HEK293 (cell line): ENCODE measurements at regions not wholly inside any gene's neighbourhood (a gene's known extent, or its start where the extent isn't known, plus 50 kb on each side); places are given as distances from the start of the nearest gene placed in this dataset.

ENCODE experiments used
- HOXA7 ChIP-seq: sonication (generic); formaldehyde crosslinking; IDR thresholded peaks from 2 replicates; pipeline ENCODE4 v1.8.1; 2022; ENCODE audit warnings: missing genetic modification reagents, borderline replicate concordance
- PRDM1 ChIP-seq: fragments of 450-650 bp; formaldehyde crosslinking; IDR thresholded peaks from 2 replicates; pipeline ENCODE4; 2016; ENCODE audit warnings: missing biosample characterization, missing genetic modification characterization
- SP2 ChIP-seq: fragments of 450-650 bp; formaldehyde crosslinking; IDR thresholded peaks from 2 replicates; pipeline ENCODE4 v1.5.1; 2016; ENCODE audit warnings: missing biosample characterization, missing genetic modification characterization
- ZBTB48 ChIP-seq: fragments of 450-650 bp; formaldehyde crosslinking; IDR thresholded peaks from 2 replicates; pipeline ENCODE4 v1.5.1; 2016; ENCODE audit warnings: missing biosample characterization, missing genetic modification characterization
- ZNF175 ChIP-seq: fragments of 450-650 bp; formaldehyde crosslinking; IDR thresholded peaks from 2 replicates; pipeline ENCODE4 v1.5.1; 2016; ENCODE audit warnings: missing biosample characterization, missing genetic modification characterization
- ZNF2 ChIP-seq: fragments of 450-650 bp; formaldehyde crosslinking; IDR thresholded peaks from 2 replicates; pipeline ENCODE4 v1.5.1; 2016; ENCODE audit warnings: missing biosample characterization, missing genetic modification characterization
- ZNF214 ChIP-seq: fragments of 450-650 bp; formaldehyde crosslinking; IDR thresholded peaks from 2 replicates; pipeline ENCODE4 v1.5.1; 2017; ENCODE audit warnings: missing biosample characterization, mild to moderate bottlenecking, missing genetic modification characterization, borderline replicate concordance
- ZNF707 ChIP-seq: fragments of 450-650 bp; formaldehyde crosslinking; IDR thresholded peaks from 2 replicates; pipeline ENCODE4 v1.5.1; 2016; ENCODE audit warnings: missing biosample characterization, missing genetic modification characterization
- TF ChIP-seq, protein P1 (sequence below): fragments of 450-650 bp; formaldehyde crosslinking; IDR thresholded peaks from 2 replicates; pipeline ENCODE4 v1.5.1; 2016; ENCODE audit warnings: missing biosample characterization, missing genetic modification characterization
- TF ChIP-seq, protein P2 (sequence below): fragments of 450-650 bp; formaldehyde crosslinking; IDR thresholded peaks from 2 replicates; pipeline ENCODE4 v1.5.1; 2016; ENCODE audit warnings: missing biosample characterization, missing genetic modification characterization
- TF ChIP-seq, protein P3 (sequence below): fragments of 450-650 bp; formaldehyde crosslinking; IDR thresholded peaks from 2 replicates; pipeline ENCODE4 v1.5.1; 2016; ENCODE audit warnings: missing biosample characterization, missing genetic modification characterization, borderline replicate concordance
- TF ChIP-seq, protein P4 (sequence below): fragments of 450-650 bp; formaldehyde crosslinking; IDR thresholded peaks from 2 replicates; pipeline ENCODE4 v1.5.1; 2017; ENCODE audit warnings: missing biosample characterization, missing genetic modification characterization

DNA sequence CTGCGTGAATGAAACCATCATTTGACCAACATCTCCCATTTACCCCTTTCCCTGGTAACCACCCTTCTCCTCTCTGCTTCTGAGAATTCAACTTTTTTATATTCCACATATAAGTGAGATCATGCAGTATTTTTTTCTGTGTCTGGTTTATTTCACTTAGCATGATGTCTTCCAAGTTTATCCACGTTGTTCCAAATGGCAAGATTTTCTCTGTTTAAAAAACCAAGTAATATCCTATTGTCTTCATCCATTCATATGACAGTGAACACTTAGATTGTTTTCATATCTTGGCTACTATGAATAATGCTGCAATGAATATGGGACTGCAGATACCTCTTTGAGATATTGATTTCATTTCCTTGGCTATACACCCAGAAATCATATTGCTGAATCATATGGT is 362.4 kb upstream of the SLC7A11 start:
- TF ChIP-seq, protein P1, sequence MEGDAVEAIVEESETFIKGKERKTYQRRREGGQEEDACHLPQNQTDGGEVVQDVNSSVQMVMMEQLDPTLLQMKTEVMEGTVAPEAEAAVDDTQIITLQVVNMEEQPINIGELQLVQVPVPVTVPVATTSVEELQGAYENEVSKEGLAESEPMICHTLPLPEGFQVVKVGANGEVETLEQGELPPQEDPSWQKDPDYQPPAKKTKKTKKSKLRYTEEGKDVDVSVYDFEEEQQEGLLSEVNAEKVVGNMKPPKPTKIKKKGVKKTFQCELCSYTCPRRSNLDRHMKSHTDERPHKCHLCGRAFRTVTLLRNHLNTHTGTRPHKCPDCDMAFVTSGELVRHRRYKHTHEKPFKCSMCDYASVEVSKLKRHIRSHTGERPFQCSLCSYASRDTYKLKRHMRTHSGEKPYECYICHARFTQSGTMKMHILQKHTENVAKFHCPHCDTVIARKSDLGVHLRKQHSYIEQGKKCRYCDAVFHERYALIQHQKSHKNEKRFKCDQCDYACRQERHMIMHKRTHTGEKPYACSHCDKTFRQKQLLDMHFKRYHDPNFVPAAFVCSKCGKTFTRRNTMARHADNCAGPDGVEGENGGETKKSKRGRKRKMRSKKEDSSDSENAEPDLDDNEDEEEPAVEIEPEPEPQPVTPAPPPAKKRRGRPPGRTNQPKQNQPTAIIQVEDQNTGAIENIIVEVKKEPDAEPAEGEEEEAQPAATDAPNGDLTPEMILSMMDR (tag by site-specific recombination) = no peak
- TF ChIP-seq HOXA7 (no peak), ZNF175 (tag by site-specific recombination) (no peak), ZNF707 (no peak), SP2 (no peak), ZNF214 (tag by site-specific recombination) (no peak), ZNF2 (no peak), PRDM1 (tag by site-specific recombination) (no peak), ZBTB48 (no peak)
- TF ChIP-seq, protein P2, sequence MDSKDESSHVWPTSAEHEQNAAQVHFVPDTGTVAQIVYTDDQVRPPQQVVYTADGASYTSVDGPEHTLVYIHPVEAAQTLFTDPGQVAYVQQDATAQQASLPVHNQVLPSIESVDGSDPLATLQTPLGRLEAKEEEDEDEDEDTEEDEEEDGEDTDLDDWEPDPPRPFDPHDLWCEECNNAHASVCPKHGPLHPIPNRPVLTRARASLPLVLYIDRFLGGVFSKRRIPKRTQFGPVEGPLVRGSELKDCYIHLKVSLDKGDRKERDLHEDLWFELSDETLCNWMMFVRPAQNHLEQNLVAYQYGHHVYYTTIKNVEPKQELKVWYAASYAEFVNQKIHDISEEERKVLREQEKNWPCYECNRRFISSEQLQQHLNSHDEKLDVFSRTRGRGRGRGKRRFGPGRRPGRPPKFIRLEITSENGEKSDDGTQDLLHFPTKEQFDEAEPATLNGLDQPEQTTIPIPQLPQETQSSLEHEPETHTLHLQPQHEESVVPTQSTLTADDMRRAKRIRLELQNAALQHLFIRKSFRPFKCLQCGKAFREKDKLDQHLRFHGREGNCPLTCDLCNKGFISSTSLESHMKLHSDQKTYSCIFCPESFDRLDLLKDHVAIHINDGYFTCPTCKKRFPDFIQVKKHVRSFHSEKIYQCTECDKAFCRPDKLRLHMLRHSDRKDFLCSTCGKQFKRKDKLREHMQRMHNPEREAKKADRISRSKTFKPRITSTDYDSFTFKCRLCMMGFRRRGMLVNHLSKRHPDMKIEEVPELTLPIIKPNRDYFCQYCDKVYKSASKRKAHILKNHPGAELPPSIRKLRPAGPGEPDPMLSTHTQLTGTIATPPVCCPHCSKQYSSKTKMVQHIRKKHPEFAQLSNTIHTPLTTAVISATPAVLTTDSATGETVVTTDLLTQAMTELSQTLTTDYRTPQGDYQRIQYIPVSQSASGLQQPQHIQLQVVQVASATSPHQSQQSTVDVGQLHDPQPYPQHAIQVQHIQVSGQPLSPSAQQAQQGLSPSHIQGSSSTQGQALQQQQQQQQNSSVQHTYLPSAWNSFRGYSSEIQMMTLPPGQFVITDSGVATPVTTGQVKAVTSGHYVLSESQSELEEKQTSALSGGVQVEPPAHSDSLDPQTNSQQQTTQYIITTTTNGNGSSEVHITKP (tag by site-specific recombination) = no peak
- TF ChIP-seq, protein P3, sequence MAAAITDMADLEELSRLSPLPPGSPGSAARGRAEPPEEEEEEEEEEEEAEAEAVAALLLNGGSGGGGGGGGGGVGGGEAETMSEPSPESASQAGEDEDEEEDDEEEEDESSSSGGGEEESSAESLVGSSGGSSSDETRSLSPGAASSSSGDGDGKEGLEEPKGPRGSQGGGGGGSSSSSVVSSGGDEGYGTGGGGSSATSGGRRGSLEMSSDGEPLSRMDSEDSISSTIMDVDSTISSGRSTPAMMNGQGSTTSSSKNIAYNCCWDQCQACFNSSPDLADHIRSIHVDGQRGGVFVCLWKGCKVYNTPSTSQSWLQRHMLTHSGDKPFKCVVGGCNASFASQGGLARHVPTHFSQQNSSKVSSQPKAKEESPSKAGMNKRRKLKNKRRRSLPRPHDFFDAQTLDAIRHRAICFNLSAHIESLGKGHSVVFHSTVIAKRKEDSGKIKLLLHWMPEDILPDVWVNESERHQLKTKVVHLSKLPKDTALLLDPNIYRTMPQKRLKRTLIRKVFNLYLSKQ (tag by site-specific recombination) = no peak
- TF ChIP-seq, protein P4, sequence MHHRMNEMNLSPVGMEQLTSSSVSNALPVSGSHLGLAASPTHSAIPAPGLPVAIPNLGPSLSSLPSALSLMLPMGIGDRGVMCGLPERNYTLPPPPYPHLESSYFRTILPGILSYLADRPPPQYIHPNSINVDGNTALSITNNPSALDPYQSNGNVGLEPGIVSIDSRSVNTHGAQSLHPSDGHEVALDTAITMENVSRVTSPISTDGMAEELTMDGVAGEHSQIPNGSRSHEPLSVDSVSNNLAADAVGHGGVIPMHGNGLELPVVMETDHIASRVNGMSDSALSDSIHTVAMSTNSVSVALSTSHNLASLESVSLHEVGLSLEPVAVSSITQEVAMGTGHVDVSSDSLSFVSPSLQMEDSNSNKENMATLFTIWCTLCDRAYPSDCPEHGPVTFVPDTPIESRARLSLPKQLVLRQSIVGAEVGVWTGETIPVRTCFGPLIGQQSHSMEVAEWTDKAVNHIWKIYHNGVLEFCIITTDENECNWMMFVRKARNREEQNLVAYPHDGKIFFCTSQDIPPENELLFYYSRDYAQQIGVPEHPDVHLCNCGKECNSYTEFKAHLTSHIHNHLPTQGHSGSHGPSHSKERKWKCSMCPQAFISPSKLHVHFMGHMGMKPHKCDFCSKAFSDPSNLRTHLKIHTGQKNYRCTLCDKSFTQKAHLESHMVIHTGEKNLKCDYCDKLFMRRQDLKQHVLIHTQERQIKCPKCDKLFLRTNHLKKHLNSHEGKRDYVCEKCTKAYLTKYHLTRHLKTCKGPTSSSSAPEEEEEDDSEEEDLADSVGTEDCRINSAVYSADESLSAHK = no peak
